ENCODE measurements at regions not wholly inside any gene's neighbourhood (a gene's known extent, or its start where the extent isn't known, plus 50 kb on each side); places are given as distances from the start of the nearest gene placed in this dataset.

GRCh38 chr1:30395631-30396030, 327.8 kb downstream of the MATN1 start:
- no peak for FAIRE-seq
- DNase-seq (ENCODE audit: low spot score in 2 of 2), result no peak

GRCh38 chr1:30388386-30388785, 335.0 kb downstream of the MATN1 start:
- FAIRE-seq (no peak), DNase-seq (ENCODE audit: low spot score in 2 of 2) (no peak)

- FAIRE-seq, result no peak
- no peak for DNase-seq (ENCODE audit: low spot score in 2 of 2)
Observed at GRCh38 chr1:30386156-30386926, 337.0 kb downstream of the MATN1 start.

GRCh38 chr1:30385246-30385995, 338.0 kb downstream of the MATN1 start:
- FAIRE-seq (no peak), DNase-seq (ENCODE audit: low spot score in 2 of 2) (no peak)

GRCh38 chr1:30384286-30385245, 338.8 kb downstream of the MATN1 start:
- DNase-seq (ENCODE audit: low spot score in 2 of 2) (no peak), FAIRE-seq (no peak)

GRCh38 chr1:30383221-30383711, 340.1 kb downstream of the MATN1 start:
- no peak for DNase-seq (ENCODE audit: low spot score in 2 of 2)
- FAIRE-seq, result no peak

GRCh38 chr1:30382496-30382895, 340.9 kb downstream of the MATN1 start:
- no peak for FAIRE-seq
- no peak for DNase-seq (ENCODE audit: low spot score in 2 of 2)

GRCh38 chr1:30381671-30382365, 341.6 kb downstream of the MATN1 start:
- no peak for FAIRE-seq
- no peak for DNase-seq (ENCODE audit: low spot score in 2 of 2)

GRCh38 chr1:30381266-30381665, 342.1 kb downstream of the MATN1 start:
- no peak for FAIRE-seq

GRCh38 chr1:30380625-30380984, 342.8 kb downstream of the MATN1 start:
- FAIRE-seq (no peak), DNase-seq (ENCODE audit: low spot score in 2 of 2) (no peak)

More at GRCh38 chr1:30381266-30381665, 342.1 kb downstream of the MATN1 start:
- DNase-seq (ENCODE audit: low spot score in 2 of 2), result no peak

GRCh38 chr1:30379684-30380624, 343.4 kb downstream of the MATN1 start:
- peak; percentile 66 to 89 for DNase-seq (ENCODE audit: low spot score in 2 of 2)

GRCh38 chr1:30378991-30379581, 344.3 kb downstream of the MATN1 start:
- DNase-seq (ENCODE audit: low spot score in 2 of 2), result no peak
- FAIRE-seq, result no peak

More at GRCh38 chr1:30379684-30380624, 343.4 kb downstream of the MATN1 start:
- no peak for FAIRE-seq

GRCh38 chr1:30378003-30378596, 345.3 kb downstream of the MATN1 start:
- no peak for FAIRE-seq
- DNase-seq (ENCODE audit: low spot score in 2 of 2), result no peak

GRCh38 chr1:30377230-30378002, 346.0 kb downstream of the MATN1 start:
- FAIRE-seq (no peak), DNase-seq (ENCODE audit: low spot score in 2 of 2) (no peak)

GRCh38 chr1:30376054-30376697, 347.2 kb downstream of the MATN1 start:
- FAIRE-seq, result no peak
- DNase-seq (ENCODE audit: low spot score in 2 of 2), result no peak

GRCh38 chr1:30375156-30375555, 348.2 kb downstream of the MATN1 start:
- DNase-seq (ENCODE audit: low spot score in 2 of 2) (no peak), FAIRE-seq (no peak)

All from frontal cortex (tissue), 3 donors.